ENCODE measurements at regions not wholly inside any gene's neighbourhood (a gene's known extent, or its start where the extent isn't known, plus 50 kb on each side); places are given as distances from the start of the nearest gene placed in this dataset.

DNA sequence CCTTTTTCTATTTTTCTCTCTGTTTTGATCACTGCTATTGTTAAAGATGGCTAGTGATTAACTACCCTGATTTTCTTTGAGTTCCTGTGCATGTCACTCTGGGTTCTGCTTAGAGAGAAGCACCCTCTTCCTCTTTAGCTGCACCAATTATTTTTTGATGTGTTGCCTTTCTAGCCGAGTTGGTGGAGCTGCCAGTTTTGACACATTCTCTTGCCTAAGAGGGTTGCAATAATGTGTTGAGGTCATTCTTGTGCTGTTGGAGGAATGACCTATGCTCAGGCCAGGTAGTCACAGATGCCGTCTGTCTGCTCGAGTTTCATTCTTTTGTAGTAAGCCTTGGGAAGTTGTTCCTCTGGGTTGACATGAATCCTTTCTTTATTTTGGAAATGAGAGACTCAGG is 84.6 kb upstream of the DPH6 start:
- H3K4me3 ChIP-seq (ENCODE audit: low read length), result no peak overlapping the region
- peak; percentile 38 for DNase-seq (ENCODE audit: low read depth)
- TF ChIP-seq, protein P1, sequence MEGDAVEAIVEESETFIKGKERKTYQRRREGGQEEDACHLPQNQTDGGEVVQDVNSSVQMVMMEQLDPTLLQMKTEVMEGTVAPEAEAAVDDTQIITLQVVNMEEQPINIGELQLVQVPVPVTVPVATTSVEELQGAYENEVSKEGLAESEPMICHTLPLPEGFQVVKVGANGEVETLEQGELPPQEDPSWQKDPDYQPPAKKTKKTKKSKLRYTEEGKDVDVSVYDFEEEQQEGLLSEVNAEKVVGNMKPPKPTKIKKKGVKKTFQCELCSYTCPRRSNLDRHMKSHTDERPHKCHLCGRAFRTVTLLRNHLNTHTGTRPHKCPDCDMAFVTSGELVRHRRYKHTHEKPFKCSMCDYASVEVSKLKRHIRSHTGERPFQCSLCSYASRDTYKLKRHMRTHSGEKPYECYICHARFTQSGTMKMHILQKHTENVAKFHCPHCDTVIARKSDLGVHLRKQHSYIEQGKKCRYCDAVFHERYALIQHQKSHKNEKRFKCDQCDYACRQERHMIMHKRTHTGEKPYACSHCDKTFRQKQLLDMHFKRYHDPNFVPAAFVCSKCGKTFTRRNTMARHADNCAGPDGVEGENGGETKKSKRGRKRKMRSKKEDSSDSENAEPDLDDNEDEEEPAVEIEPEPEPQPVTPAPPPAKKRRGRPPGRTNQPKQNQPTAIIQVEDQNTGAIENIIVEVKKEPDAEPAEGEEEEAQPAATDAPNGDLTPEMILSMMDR (conservative IDR thresholded peaks at IDR 0.05; ENCODE audit: low read length), result no peak

DNA sequence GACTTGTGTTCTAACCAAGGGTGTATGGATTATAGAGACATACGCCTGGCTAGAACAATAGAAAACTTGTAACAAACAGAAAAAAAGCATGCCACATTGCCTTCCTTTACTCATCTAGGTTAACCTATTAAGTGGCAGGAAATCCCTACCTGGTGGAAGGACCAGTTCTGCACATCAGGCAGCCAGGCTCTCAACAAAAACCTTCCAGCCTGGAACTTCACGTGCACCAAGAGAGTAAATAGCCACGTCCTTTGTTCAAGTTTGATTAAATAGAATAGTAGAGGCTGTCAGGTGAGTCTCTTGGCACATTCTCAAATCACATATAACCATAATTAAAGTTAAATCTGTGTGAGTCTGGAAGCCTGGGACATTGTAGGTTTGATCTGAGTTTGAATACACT is 85.0 kb upstream of the DPH6 start:
- H3K4me3 ChIP-seq (ENCODE audit: low read length), result no peak overlapping the region
- no peak for DNase-seq (ENCODE audit: low read depth)
- TF ChIP-seq, protein P1 (conservative IDR thresholded peaks at IDR 0.05; ENCODE audit: low read length), result no peak

DNA sequence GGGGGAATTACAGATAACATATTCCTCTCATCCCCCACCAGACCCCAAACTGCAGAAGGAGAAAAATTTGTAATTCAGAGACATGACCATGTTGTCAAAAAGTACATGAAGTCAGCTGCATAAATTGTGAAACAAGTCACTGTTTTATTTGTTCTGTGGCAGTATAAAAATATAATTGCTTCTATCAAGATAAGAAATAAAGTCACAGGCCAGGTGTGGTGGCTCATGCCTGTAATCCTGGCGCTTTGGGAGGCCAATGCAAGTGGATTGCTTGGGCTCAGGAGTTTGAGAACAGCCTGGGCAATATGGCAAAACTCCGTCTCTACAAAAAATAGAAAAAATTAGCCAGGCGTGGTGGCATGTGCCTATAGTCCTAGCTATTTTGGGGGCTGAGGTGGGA is 87.7 kb upstream of the DPH6 start:
- no peak for DNase-seq (ENCODE audit: low read depth)
- TF ChIP-seq, protein P1 (conservative IDR thresholded peaks at IDR 0.05; ENCODE audit: low read length), result no peak
- no peak overlapping the region for H3K4me3 ChIP-seq (ENCODE audit: low read length)

DNA sequence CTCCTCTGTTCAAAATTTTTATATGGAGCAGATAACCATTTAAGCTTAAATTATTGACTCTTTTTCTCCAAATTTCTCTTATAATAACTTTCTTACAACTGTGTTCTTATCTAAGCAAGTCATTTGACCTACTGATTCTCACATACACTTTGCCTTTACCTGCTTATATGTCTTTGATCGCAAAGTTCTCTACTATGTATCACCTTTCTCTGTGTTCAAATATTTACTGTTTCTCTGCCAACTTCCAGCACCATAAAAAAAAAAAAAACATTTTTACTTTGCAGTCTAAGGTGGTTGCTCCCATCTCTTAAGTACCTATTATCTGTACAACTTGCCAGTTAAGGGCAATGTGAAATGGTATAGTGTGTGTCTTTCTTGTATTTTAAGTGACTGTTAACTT is 100.8 kb upstream of the DPH6 start:
- no peak overlapping the region for H3K4me3 ChIP-seq (ENCODE audit: low read length)
- DNase-seq (ENCODE audit: low read depth), result no peak
- TF ChIP-seq, protein P1 (conservative IDR thresholded peaks at IDR 0.05; ENCODE audit: low read length), result no peak

DNA sequence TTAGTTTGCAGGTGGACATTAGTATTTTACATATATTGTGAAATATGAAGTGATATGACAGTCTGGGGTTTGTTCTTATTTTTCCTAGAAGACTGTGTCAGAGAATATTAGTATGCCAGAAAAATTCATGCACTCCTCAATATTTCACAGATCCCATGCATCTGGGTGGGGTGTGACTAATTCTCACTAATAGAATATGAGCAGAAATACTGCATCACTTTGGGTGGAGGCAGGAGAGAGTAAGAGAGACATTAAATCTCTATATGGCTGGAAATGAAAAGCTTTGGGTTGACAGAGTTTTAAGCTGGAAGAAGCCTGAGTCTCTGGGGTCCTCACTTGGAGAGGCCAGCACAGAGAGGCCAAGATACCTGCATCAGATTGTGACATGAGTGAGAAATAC is 101.3 kb upstream of the DPH6 start:
- TF ChIP-seq, protein P1 (conservative IDR thresholded peaks at IDR 0.05; ENCODE audit: low read length), result no peak
- DNase-seq (ENCODE audit: low read depth), result no peak
- no peak overlapping the region for H3K4me3 ChIP-seq (ENCODE audit: low read length)

DNA sequence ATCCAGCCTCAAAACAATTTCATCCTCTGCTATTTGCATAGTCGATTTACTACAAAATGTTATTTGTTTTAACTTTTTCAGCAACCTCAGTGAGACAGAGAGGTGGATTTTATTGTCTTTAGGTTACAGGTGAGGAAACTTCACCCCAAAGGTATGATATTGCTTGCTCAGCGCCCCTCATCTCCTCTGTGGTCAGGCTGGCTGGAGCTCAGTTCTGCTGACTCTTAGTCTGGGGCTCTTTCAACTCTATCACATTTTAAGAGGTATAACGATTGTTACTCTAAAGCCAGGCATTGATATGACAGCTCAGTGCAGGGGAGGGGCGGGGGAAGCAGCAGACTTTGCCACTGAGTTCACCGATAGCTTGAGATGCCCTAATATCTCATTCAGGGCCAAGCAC is 103.0 kb upstream of the DPH6 start:
- no peak for DNase-seq (ENCODE audit: low read depth)
- TF ChIP-seq, protein P1 (conservative IDR thresholded peaks at IDR 0.05; ENCODE audit: low read length), result no peak
- H3K4me3 ChIP-seq (ENCODE audit: low read length), result no peak overlapping the region

DNA sequence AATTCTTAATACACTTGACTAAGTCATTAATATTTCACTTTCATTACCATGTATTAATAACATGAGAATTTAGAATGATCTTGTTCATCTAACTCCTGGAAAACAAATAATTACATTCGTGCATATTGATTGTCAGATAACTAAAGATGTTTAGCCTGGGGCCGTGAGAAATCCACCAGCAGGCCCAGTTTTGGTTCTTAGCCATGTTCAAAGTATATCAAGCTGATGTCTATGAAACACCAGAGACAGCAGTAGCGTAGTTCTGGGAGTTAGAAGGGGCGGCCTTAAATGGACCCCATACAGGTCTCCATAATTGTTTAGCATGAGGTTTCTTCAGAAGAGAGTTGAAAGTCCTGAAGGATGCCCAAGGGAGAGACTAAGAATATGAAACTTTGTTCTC is 103.6 kb upstream of the DPH6 start:
- TF ChIP-seq, protein P1 (conservative IDR thresholded peaks at IDR 0.05; ENCODE audit: low read length), result no peak
- no peak for DNase-seq (ENCODE audit: low read depth)
- H3K4me3 ChIP-seq (ENCODE audit: low read length), result no peak overlapping the region

Data from AG10803 (cell line).